Thyroid gland (tissue), 4 donors: ENCODE measurements at regions not wholly inside any gene's neighbourhood (a gene's known extent, or its start where the extent isn't known, plus 50 kb on each side); places are given as distances from the start of the nearest gene placed in this dataset.

Experiments
- CTCF ChIP-seq, 6 experiments: fragments of 200-600 bp in 3 of 6; fragments of 450-650 bp in 3 of 6; sonication (generic) in 3 of 6; IDR thresholded peaks; one replicate each; pipeline ENCODE4 v1.5.1; 2016 to 2019; ENCODE audit warnings: antibody characterized with exemption in 6 of 6, mild to moderate bottlenecking in 2 of 6, inconsistent platforms in 1 of 6, moderate library complexity in 1 of 6
- POLR2A ChIP-seq, 2 donors: fragments of 450-650 bp; IDR thresholded peaks; one replicate each; pipeline ENCODE4 v1.6.1; 2017; ENCODE audit warnings: antibody characterized with exemption in 2 of 2, mild to moderate bottlenecking in 2 of 2, moderate library complexity in 1 of 2

GRCh38 chr7:79615466-79615865 lies 162.0 kb upstream of the MAGI2 start:
- TF ChIP-seq POLR2A (IDR thresholded peaks at IDR 0.05) (no peak), CTCF (IDR thresholded peaks at IDR 0.05) (no peak)
